ENCODE measurements at regions not wholly inside any gene's neighbourhood (a gene's known extent, or its start where the extent isn't known, plus 50 kb on each side); places are given as distances from the start of the nearest gene placed in this dataset.

DNA sequence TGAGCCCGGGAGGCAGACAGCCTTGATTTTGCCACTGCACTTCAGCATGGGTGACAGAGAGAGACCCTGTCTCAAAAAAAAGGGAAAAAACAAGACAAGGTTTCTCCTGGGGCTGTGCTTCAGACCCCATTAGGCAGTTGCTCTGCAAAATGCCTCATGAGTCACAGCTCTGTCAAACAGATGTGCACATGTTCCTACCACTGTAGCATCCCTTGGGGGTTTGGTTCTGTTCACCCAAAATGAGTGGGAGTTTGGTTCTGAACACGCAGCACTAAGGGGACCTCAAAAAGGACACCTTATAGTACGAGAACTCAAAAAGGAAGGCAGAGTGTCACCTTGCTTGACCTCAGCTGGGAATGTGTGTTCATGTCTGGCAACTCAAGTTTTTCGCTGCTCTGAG is 134.9 kb downstream of the RPIA start:
- ChIA-PET CTCF (no interaction called here), POLR2A (no interaction called here)
- TF ChIP-seq, protein P1, sequence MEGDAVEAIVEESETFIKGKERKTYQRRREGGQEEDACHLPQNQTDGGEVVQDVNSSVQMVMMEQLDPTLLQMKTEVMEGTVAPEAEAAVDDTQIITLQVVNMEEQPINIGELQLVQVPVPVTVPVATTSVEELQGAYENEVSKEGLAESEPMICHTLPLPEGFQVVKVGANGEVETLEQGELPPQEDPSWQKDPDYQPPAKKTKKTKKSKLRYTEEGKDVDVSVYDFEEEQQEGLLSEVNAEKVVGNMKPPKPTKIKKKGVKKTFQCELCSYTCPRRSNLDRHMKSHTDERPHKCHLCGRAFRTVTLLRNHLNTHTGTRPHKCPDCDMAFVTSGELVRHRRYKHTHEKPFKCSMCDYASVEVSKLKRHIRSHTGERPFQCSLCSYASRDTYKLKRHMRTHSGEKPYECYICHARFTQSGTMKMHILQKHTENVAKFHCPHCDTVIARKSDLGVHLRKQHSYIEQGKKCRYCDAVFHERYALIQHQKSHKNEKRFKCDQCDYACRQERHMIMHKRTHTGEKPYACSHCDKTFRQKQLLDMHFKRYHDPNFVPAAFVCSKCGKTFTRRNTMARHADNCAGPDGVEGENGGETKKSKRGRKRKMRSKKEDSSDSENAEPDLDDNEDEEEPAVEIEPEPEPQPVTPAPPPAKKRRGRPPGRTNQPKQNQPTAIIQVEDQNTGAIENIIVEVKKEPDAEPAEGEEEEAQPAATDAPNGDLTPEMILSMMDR (IDR thresholded peaks at IDR 0.05; ENCODE audit: control extremely low read depth, extremely low read depth, low read depth, missing control alignments) = no peak
- no peak for DNase-seq (ENCODE audit: extremely low spot score)

DNA sequence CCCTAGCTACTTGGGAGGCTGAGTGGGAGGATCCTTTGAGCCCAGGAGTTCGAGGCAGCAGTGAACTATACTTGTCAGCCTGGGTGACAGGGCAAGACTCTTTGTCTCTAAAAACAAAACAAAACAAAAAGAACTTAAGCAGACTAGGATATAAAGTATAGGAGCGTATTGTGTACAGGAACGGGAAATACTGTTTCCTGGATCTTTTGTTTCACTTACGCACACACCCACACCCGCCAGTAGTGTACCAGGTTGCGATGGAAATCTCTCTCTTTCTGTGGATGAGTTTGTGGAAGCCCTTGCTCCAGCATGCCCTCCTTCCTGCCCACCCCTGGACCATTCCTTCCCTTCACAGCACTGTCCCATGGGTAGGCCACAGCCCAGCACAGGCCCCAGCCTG is 136.3 kb downstream of the RPIA start:
- DNase-seq (ENCODE audit: extremely low spot score) = no peak
- CTCF ChIA-PET = interaction anchor here (18.4 kb wide), 1 partner anchor 26 kb away, joined by 460 read pairs; no protein-coding TSS in a partner anchor
- TF ChIP-seq, protein P1 (IDR thresholded peaks at IDR 0.05; ENCODE audit: control extremely low read depth, extremely low read depth, low read depth, missing control alignments) = no peak
- POLR2A ChIA-PET = no interaction called here

- ChIA-PET POLR2A (no interaction called here), CTCF (interaction anchor here (18.4 kb wide), 1 partner anchor 26 kb away, joined by 460 read pairs; no protein-coding TSS in a partner anchor)
- TF ChIP-seq, protein P1 (IDR thresholded peaks at IDR 0.05; ENCODE audit: control extremely low read depth, extremely low read depth, low read depth, missing control alignments) = no peak
- DNase-seq (ENCODE audit: extremely low spot score) = no peak
Measured at GRCh38 chr2:88828397-88829137, 137.1 kb downstream of the RPIA start.

DNA sequence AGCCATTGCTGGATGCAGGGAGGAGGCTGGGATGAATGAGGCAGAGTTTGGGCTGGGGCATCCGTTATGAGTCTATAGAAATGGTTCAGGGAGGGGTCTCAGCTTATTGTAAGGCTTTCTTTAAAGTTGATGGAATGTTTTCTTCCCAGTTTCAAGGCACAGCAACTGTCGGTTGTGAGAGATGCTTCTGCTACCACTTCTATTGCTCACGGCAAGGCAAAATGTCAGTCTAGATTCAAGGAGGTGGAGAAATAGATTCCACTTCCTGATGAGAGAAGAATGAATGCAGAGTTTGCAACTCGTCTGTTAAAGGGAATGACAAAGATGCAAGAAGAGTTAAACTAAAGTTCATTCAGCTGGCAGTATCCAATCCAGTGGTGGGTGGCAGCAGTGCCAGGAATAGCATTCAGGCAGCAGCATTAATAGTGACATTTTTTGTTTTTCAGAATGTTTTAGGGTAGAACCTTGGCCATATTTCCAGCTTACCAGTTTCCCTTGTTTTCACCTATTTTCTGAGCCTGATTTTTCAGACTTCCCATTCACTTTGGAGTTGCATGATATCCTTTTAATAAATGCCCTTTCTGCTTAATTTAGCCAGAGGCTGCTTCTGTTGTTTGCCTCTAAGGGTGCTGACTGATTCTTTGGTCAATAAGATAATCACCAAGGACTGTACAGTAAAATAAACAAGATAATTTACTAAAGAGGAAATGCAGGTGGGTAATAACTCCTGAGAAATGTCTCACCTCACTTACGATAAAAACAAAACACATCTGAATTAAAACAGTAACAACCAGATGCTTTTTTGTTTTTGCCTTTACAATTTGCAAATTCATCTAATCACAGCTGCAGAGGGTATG is 138.4 kb downstream of the RPIA start:
- ChIA-PET POLR2A (no interaction called here), CTCF (interaction anchor here (1.1 to 18.4 kb wide), 7 partner anchors 8 to 200 kb away, joined by 3 to 460 read pairs (median 23); no protein-coding TSS in a partner anchor)
- TF ChIP-seq, protein P1 (IDR thresholded peaks at IDR 0.05; ENCODE audit: control extremely low read depth, extremely low read depth, low read depth, missing control alignments) = no peak
- no peak for DNase-seq (ENCODE audit: extremely low spot score)

GRCh38 chr2:88831071-88831791 is 139.8 kb downstream of the RPIA start:
- POLR2A ChIA-PET = interaction anchor here (0.5 to 6.0 kb wide), 7 partner anchors 15 to 196 kb away, joined by 3 to 79 read pairs (median 3); no protein-coding TSS in a partner anchor

More at GRCh38 chr2:88831071-88831791, 139.8 kb downstream of the RPIA start:
- no peak for DNase-seq (ENCODE audit: extremely low spot score)
- TF ChIP-seq, protein P1 (IDR thresholded peaks at IDR 0.05; ENCODE audit: control extremely low read depth, extremely low read depth, low read depth, missing control alignments) = no peak
- CTCF ChIA-PET = interaction anchor here (0.7 to 18.4 kb wide), 26 partner anchors 9 to 322 kb away, joined by 3 to 460 read pairs (median 5); no protein-coding TSS in a partner anchor

Measured in GM10248 (cell line).